OCI-LY3 (cell line): ENCODE measurements at regions not wholly inside any gene's neighbourhood (a gene's known extent, or its start where the extent isn't known, plus 50 kb on each side); places are given as distances from the start of the nearest gene placed in this dataset.

Experiments
- H2AFZ ChIP-seq: fragments of 200-600, 300-600 bp; shearing (Covaris generic); 2 replicates; pipeline ENCODE4 v1.6.0; 2014; ENCODE audit warnings: antibody characterized with exemption, low read depth, low read length
- H3K27ac ChIP-seq: fragments of 200-600, 300-600 bp; sonication (generic); 2 replicates; pipeline ENCODE4 v1.5.1; 2014; ENCODE audit warnings: mild to moderate bottlenecking, low read length, moderate library complexity, mixed read lengths
- H3K27me3 ChIP-seq: fragments of 200-600, 300-600 bp; sonication (generic); 2 replicates; pipeline ENCODE4 v1.6.1; 2014; ENCODE audit warnings: low read depth, low read length, mixed read lengths
- H3K36me3 ChIP-seq: fragments of 200-600, 300-600 bp; sonication (generic); replicated peaks from 2 replicates; pipeline ENCODE3; 2014; ENCODE audit warnings: low read depth, low read length, mixed read lengths
- H3K4me1 ChIP-seq: fragments of 300-600, 200-600 bp; sonication (generic); 2 replicates; pipeline ENCODE4 v1.6.1; 2014; ENCODE audit warnings: low read length, mixed read lengths
- H3K4me2 ChIP-seq: fragments of 200-600, 300-600 bp; sonication (generic); 2 replicates; pipeline ENCODE4 v1.6.1; 2014; ENCODE audit warnings: low read length, mixed read lengths
- H3K4me3 ChIP-seq: fragments of 300-600, 200-600 bp; sonication (generic); 2 replicates; pipeline ENCODE4 v1.5.1; 2014; ENCODE audit warnings: antibody characterized with exemption, mild to moderate bottlenecking, low read length, moderate library complexity
- H3K79me2 ChIP-seq: fragments of 300-600, 200-600 bp; shearing (Covaris generic); 2 replicates; pipeline ENCODE4 v1.6.1; 2014; ENCODE audit warnings: mild to moderate bottlenecking, low read length, mixed read lengths
- H3K9ac ChIP-seq: fragments of 300-600, 200-600 bp; shearing (Covaris generic); 2 replicates; pipeline ENCODE4 v1.6.0; 2014; ENCODE audit warnings: mild to moderate bottlenecking, low read length, moderate library complexity
- H3K9me3 ChIP-seq: fragments of 200-600, 300-600 bp; shearing (Covaris generic); 2 replicates; pipeline ENCODE4 v1.6.1; 2014; ENCODE audit warnings: low read length, mixed read lengths; ENCODE audit not compliant: insufficient read depth
- H4K20me1 ChIP-seq: fragments of 200-600, 300-600 bp; sonication (generic); 2 replicates; pipeline ENCODE4 v1.6.1; 2016; ENCODE audit warnings: low read length, mixed read lengths; ENCODE audit not compliant: insufficient read depth
- CTCF ChIP-seq: fragments of 200-600, 300-600 bp; sonication (generic); IDR thresholded peaks from 2 replicates; pipeline ENCODE4 v1.5.1; 2014; ENCODE audit warnings: antibody characterized with exemption, low read length, low read depth
- EZH2phosphoT487 ChIP-seq: fragments of 200-600 bp; shearing (Covaris generic); IDR thresholded peaks from 2 replicates; pipeline ENCODE4 v1.6.1; 2018; ENCODE audit warnings: antibody characterized with exemption, mixed run types, low read depth

DNA sequence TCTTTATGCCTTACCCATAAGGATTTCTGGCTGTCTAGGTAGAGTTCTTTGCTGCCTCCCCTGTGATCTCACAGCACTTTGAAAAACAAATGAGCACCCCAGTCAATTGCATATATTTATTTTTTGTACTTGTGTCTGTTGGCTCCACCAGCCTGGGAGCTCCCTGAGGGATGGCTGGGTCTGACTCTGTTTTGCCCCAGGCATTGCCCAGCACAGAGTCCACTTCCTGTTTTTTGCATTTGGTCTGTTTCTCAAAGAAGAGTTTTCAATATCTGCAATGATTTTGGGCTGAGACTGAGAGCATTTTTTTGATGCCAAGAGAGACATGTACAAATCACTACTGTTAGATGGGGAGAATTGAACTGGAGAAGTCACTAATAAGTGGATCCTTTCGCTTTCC lies 125.0 kb downstream of the FOXD2 start:
- no peaks in the 10 kb centered on the region for H3K4me1 ChIP-seq

DNA sequence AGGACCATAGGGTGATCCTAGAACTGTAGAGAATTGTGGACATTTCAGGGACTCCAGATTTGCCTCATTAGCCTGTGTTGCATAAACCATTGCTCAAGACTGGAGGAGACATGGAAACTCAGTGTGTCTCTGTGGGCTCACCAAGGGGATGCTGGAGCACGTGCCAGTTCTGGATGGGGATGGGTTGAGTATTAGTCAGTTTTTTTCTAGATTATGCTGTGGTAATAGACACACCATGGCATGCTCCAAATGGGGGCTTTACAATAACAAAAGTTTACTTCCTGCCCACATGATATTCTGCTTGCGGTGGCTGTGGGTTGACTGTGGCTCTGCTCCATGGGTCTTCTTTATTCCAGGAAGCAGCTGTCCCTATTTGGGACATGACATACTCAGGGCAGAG lies 125.4 kb downstream of the FOXD2 start:
- Histone ChIP-seq H2AFZ (no peak overlapping the region), H4K20me1 (no peaks in the 10 kb centered on the region), H3K9me3 (no peaks in the 10 kb centered on the region), H3K4me2 (no peak overlapping the region), H3K27ac (no peak overlapping the region), H3K4me3 (no peak overlapping the region), H3K9ac (no peak overlapping the region), H3K4me1 (no peaks in the 10 kb centered on the region), H3K36me3 (no peaks in the 10 kb centered on the region), H3K79me2 (no peaks in the 10 kb centered on the region), H3K27me3 (no peaks in the 10 kb centered on the region)
- no peak for TF ChIP-seq CTCF
- no peak for TF ChIP-seq EZH2phosphoT487

More for the DNA sequence above, 125.0 kb downstream of the FOXD2 start:
- no peak overlapping the region for H3K27ac ChIP-seq
- no peaks in the 10 kb centered on the region for H3K36me3 ChIP-seq
- H2AFZ ChIP-seq: no peak overlapping the region
- H3K79me2 ChIP-seq: no peaks in the 10 kb centered on the region
- H3K9ac ChIP-seq: no peak overlapping the region
- no peak overlapping the region for H3K4me2 ChIP-seq
- no peak for TF ChIP-seq CTCF
- no peak for TF ChIP-seq EZH2phosphoT487
- H3K9me3 ChIP-seq: no peaks in the 10 kb centered on the region
- no peak overlapping the region for H3K4me3 ChIP-seq
- no peaks in the 10 kb centered on the region for H4K20me1 ChIP-seq
- H3K27me3 ChIP-seq: no peaks in the 10 kb centered on the region

DNA sequence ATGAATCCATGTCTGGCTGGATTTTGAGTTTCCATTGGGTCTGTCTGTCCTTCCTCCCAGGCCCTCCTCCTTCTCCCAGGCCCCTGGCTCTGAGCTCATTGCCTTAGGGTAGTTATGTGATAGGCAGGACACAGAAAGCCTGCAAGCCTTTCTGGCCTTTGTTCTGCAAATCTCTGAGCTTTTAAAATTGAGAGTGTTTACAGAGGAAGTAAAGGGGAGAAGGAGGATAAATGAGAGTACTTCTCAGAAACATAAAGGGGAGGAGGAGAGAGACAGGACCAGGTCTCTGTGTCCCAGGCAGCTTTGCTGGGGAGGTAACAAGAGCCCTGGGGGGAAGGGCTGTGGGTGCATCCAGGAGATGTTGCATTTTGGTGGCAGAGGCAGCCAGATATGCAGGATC lies 126.7 kb downstream of the FOXD2 start:
- Histone ChIP-seq H3K9ac (no peak overlapping the region), H3K9me3 (no peaks in the 10 kb centered on the region), H3K4me2 (no peak overlapping the region), H3K27me3 (no peaks in the 10 kb centered on the region), H3K4me3 (no peak overlapping the region), H3K36me3 (no peaks in the 10 kb centered on the region), H3K4me1 (no peaks in the 10 kb centered on the region), H4K20me1 (no peaks in the 10 kb centered on the region), H2AFZ (no peak overlapping the region), H3K27ac (no peak overlapping the region), H3K79me2 (no peaks in the 10 kb centered on the region)
- TF ChIP-seq CTCF: no peak

- no peak overlapping the region for H3K4me2 ChIP-seq
- TF ChIP-seq CTCF: no peak
- TF ChIP-seq EZH2phosphoT487: no peak
- H3K9ac ChIP-seq: no peak overlapping the region
- H4K20me1 ChIP-seq: no peaks in the 10 kb centered on the region
- no peak overlapping the region for H2AFZ ChIP-seq
- no peak overlapping the region for H3K4me3 ChIP-seq
- H3K9me3 ChIP-seq: no peaks in the 10 kb centered on the region
- no peak overlapping the region for H3K27ac ChIP-seq
- H3K79me2 ChIP-seq: no peaks in the 10 kb centered on the region
- no peaks in the 10 kb centered on the region for H3K4me1 ChIP-seq
- H3K27me3 ChIP-seq: no peaks in the 10 kb centered on the region
- H3K36me3 ChIP-seq: no peaks in the 10 kb centered on the region
These were observed 127.2 kb downstream of the FOXD2 start for GRCh38 chr1:47565092-47565491.
